Adrenal gland (tissue), 9 donors: ENCODE measurements at regions not wholly inside any gene's neighbourhood (a gene's known extent, or its start where the extent isn't known, plus 50 kb on each side); places are given as distances from the start of the nearest gene placed in this dataset.
"Not testable (repeated sequence)": the region's sequence is repeated elsewhere in the genome, so short reads cannot be mapped to it uniquely, and the experiment has no call there.

Experiments used
- DNase-seq, 7 donors: peaks; one replicate each; pipeline ENCODE4 v3.0.0-alpha.2; 2019 to 2020
- H3K27ac ChIP-seq, 5 donors: fragments of 200-600 bp; sonication (generic) in 4 of 5; 1 replicate in 3 of 5; 2 replicates in 2 of 5; pipeline versions ENCODE4 v1.5.1 to v1.8.0; 2016 to 2020; ENCODE audit warnings: mild to moderate bottlenecking in 1 of 5
- H3K27me3 ChIP-seq: fragments of 200-600 bp; 2 replicates; pipeline ENCODE4 v1.8.0; 2021
- H3K36me3 ChIP-seq, 2 donors: fragments of 200-600 bp; replicated peaks in 1 of 2; 1 replicate in 1 of 2; 2 replicates in 1 of 2; pipeline versions ENCODE4 v1.5.1 to v1.8.0; 2018 to 2022
- H3K4me1 ChIP-seq, 2 donors: fragments of 200-600 bp; replicated peaks in 1 of 2; 1 replicate in 1 of 2; 2 replicates in 1 of 2; pipeline versions ENCODE4 v1.5.1 to v1.8.0; 2018 to 2021
- H3K4me3 ChIP-seq, 4 donors: fragments of 200-600 bp; sonication (generic) in 3 of 4; one replicate each; pipeline ENCODE4 v1.5.1; 2016 to 2018
- H3K9me3 ChIP-seq, 3 donors: fragments of 200-600 bp; sonication (generic) in 1 of 3; replicated peaks in 1 of 3; 1 replicate in 2 of 3; 2 replicates in 1 of 3; pipeline versions ENCODE4 v1.5.1 to v1.8.0; 2016 to 2021
- POLR2A ChIP-seq, 2 donors: fragments of 450-650 bp; IDR thresholded peaks; one replicate each; pipeline ENCODE4 v1.6.1; 2017; ENCODE audit warnings: antibody characterized with exemption in 2 of 2, mild to moderate bottlenecking in 2 of 2, moderate library complexity in 1 of 2
- WGBS, 4 donors: extraction: QIAGEN DNeasy Blood & Tissue Kit in 2 of 4; methylation state at CpG; one replicate each; pipeline versions ENCODE4 v1.1.5 to v1.1.7; 2013 to 2017; 5-methylcytosine and 5-hydroxymethylcytosine counted together
- intact Hi-C, 2 donors: fragments of 100-400 bp; cut with DNase I; formaldehyde crosslinking; loops; one replicate each; pipeline versions ENCODE4 v1.14.1 to v1.15.0; 2022 to 2023
- TF ChIP-seq, protein P1 (sequence below), 6 experiments: fragments of 450-650 bp in 4 of 6; fragments of 200-600 bp in 2 of 6; sonication (generic) in 1 of 6; IDR thresholded peaks; 1 replicate in 5 of 6; 2 replicates in 1 of 6; pipeline versions ENCODE4 v1.5.1 to v1.8.0; 2016 to 2021; ENCODE audit warnings: antibody characterized with exemption in 6 of 6, mild to moderate bottlenecking in 2 of 6, moderate library complexity in 1 of 6
- donor health status: healthy with polysubstance abuse.
- donor health status: Bipolar disorder and iron deficiency.
- donor health status: DM: yes; HTN: yes; CAD: no.
- donor health status: DM: no; HTN: no; CAD: no.
- donor health status: DM: no; HTN: no; CAD: no.

DNA sequence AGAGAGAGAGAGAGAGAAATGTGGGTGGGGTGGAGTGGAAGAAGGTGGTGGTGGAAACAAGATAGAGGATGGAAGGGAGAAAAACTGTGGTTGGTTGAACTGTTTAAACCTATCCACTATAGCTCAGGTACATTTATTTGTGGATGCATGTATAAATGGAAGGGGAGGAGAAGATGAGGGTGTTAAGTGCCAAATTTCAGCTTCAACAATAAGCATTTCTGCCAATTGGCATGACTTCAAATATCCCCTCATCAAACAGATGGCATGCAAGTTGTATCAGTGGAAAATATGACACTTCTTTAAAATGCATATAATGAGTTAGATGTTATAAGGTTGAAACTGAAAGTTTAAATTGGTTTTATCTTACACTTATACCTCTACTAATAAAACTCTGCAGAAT lies 216.1 kb downstream of the LMBRD1 start:
- Histone ChIP-seq H3K27me3 (no peaks in the 10 kb centered on the region), H3K4me3 (no peak overlapping the region), H3K9me3 (no peaks in the 10 kb centered on the region), H3K36me3 (no peaks in the 10 kb centered on the region), H3K27ac (no peak overlapping the region), H3K4me1 (no peaks in the 10 kb centered on the region)
- intact Hi-C loops = no loop called here
- TF ChIP-seq POLR2A (IDR thresholded peaks at IDR 0.05) = no peak
- TF ChIP-seq, protein P1, sequence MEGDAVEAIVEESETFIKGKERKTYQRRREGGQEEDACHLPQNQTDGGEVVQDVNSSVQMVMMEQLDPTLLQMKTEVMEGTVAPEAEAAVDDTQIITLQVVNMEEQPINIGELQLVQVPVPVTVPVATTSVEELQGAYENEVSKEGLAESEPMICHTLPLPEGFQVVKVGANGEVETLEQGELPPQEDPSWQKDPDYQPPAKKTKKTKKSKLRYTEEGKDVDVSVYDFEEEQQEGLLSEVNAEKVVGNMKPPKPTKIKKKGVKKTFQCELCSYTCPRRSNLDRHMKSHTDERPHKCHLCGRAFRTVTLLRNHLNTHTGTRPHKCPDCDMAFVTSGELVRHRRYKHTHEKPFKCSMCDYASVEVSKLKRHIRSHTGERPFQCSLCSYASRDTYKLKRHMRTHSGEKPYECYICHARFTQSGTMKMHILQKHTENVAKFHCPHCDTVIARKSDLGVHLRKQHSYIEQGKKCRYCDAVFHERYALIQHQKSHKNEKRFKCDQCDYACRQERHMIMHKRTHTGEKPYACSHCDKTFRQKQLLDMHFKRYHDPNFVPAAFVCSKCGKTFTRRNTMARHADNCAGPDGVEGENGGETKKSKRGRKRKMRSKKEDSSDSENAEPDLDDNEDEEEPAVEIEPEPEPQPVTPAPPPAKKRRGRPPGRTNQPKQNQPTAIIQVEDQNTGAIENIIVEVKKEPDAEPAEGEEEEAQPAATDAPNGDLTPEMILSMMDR (IDR thresholded peaks at IDR 0.05) = no peak
- no peak for DNase-seq

DNA sequence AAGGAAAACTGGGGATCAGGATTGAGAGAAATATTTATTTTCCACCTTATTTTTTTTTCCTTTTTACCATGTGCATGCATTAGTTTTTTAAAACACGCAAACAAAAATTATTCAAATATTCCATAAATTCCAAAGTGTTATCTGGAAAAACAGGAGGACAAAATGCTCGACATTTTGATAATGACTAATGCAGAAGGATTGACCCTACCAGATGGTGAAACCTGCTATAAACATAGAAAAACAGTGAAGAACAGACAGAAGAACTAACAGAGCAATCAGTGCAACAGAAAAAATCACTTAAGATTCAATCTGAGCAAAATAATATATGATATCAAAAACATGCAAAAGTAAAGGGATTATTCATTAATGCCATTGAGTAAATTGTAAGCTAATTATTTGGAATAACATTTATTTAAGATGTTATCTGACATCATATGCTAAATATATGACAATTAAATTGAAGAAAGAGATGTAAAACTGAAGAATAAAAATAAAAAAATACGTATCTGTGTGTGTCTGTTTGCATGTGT lies 218.4 kb downstream of the LMBRD1 start:
- no peaks in the 10 kb centered on the region for H3K9me3 ChIP-seq
- H3K4me3 ChIP-seq = no peak overlapping the region
- intact Hi-C loops = no loop called here
- no peak for DNase-seq
- H3K4me1 ChIP-seq = no peaks in the 10 kb centered on the region
- H3K36me3 ChIP-seq = no peaks in the 10 kb centered on the region
- 42 to 57% (median 50%) methylated on average over 3 of the region's 3 CpGs for WGBS, 4 donors
- no peak overlapping the region for H3K27ac ChIP-seq
- H3K27me3 ChIP-seq = no peaks in the 10 kb centered on the region
- TF ChIP-seq, protein P1 (IDR thresholded peaks at IDR 0.05) = no peak

DNA sequence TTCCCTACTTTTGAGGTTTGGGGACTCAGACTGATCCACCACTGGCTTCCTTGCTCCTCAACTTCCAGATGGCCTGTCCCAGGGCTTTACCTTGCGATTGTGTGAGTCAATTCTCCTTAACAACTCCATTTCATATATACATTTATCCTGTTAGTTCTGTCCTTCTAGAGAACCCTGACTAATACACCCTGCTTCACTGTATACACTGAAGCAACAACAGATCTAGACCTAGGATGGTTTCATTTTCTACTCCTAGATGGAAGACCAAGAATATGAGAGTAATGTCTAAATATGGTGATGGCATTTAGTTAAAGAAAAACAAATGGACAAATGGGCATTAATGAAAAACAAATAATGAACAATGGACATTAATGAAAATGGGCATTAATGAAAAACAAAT lies 225.6 kb downstream of the LMBRD1 start:
- Histone ChIP-seq H3K36me3 (no peaks in the 10 kb centered on the region), H3K27me3 (no peaks in the 10 kb centered on the region), H3K4me3 (no peak overlapping the region), H3K4me1 (no peaks in the 10 kb centered on the region), H3K27ac (no peak overlapping the region), H3K9me3 (no peaks in the 10 kb centered on the region)
- no peak for DNase-seq
- intact Hi-C loops = no loop called here
- 87 to 100% (median 92%) methylated on average over 1 of the region's 1 CpG for WGBS, 4 donors
- TF ChIP-seq, protein P1 (IDR thresholded peaks at IDR 0.05) = no peak
- TF ChIP-seq POLR2A (IDR thresholded peaks at IDR 0.05) = no peak

DNA sequence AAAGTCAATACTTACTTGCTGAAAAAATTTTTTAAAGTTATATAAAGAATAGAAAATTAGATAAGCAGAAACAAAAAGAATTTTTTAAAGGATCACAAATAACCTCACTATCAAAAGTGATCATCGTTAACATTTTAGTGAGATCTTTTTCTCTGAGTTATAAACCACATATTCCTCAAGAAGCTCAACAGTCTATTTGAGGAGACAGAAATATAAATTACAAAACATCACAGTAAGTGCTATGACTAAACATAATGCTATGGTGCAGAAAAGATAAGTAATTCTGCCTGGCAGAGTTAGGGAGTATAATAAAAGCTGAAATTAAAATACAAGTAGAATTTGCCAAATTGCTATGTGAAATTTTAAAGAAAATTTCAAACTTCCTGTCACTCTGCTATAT lies 226.7 kb downstream of the LMBRD1 start:
- Histone ChIP-seq H3K27ac (no peak overlapping the region), H3K36me3 (no peaks in the 10 kb centered on the region), H3K4me1 (no peaks in the 10 kb centered on the region), H3K9me3 (no peaks in the 10 kb centered on the region), H3K4me3 (no peak overlapping the region), H3K27me3 (no peaks in the 10 kb centered on the region)
- no peak for TF ChIP-seq POLR2A (IDR thresholded peaks at IDR 0.05)
- TF ChIP-seq, protein P1 (IDR thresholded peaks at IDR 0.05) = no peak
- no peak for DNase-seq
- intact Hi-C loops = no loop called here
- WGBS, 4 donors = 92 to 96% (median 94%) methylated on average over 1 of the region's 1 CpG

DNA sequence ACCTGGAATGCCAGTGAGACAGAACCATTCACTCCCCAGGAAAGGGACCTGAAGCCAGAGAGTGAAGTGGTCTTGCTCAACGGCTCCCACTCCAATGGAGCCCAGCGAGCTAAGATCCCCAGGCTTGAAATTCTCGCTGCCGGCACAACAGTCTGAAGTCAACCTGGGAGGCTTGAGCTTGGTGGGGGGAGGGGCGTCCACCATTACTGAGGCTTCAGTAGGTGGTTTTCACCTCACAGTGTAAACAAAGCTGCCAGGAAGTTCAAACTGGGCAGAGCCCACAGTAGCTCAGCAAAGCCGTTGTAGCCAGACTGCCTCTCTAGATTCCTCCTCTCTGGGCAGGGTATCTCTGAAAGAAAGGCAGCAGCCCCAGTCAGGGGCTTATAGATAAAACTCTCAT lies 236.2 kb downstream of the LMBRD1 start:
- H3K4me1 ChIP-seq, H3K27ac ChIP-seq, intact Hi-C loops, H3K4me3 ChIP-seq, DNase-seq, H3K27me3 ChIP-seq, H3K9me3 ChIP-seq, H3K36me3 ChIP-seq: not testable (repeated sequence)
- WGBS, 4 donors = 82 to 91% (median 85%) methylated on average over 6 of the region's 6 CpGs
